Muscle of back (tissue), 3 donors: ENCODE measurements at regions not wholly inside any gene's neighbourhood (a gene's known extent, or its start where the extent isn't known, plus 50 kb on each side); places are given as distances from the start of the nearest gene placed in this dataset.
"Not testable (repeated sequence)": the region's sequence is repeated elsewhere in the genome, so short reads cannot be mapped to it uniquely, and the experiment has no call there.

Experiments
- DNase-seq, 3 donors: peaks; one replicate each; pipeline versions ENCODE4 v3.0.0 to v3.0.0-alpha.2; 2013

GRCh38 chr1:67528141-67528540 is 97.9 kb upstream of the SERBP1 start:
- DNase-seq: no peak

GRCh38 chr1:67530071-67530470 is 99.9 kb upstream of the SERBP1 start:
- no peak for DNase-seq

- DNase-seq: peak; percentile 76 to 89 (median 83)
Observed at GRCh38 chr1:67532452-67533216, 102.4 kb upstream of the SERBP1 start.

DNA sequence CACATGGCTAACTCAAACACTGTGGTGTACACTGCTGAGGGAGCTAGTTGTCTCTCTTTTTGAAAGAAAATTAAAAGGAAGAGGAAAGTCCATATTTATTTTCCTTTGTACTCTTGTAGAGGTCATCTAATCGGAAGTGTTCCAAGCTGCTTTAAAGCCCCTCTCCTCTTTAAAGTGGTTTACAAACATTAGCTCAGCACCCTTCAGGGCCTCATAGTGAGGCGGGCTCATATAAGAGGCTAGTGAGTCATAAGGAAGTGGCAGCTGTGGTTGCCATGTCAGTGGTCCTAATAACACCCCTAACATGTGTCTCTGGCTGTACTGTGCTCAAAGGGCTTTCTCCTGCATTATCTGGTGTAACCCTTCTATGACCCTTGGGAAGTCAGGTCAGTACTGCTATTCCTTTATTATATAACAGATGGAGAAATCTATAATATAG is 104.4 kb upstream of the SERBP1 start:
- DNase-seq: no peak

DNA sequence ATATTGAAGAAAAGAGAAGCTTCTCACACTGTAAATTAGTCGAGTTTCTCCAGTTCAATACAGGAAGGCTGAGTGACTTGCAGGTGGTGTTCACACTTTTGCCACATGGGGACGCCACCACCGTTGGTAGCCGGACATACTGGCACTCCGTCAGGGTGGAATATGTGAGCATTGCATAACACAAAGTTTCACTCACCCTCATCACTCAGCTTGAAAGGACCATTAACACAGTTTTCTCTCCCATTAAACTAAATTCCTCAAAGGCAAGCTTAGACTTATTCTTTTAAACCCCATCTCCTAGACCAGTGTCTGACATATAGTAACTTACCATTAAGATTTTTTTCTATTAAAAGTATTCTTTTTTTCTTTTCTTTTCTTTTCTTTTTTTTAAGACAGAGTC is 105.3 kb upstream of the SERBP1 start:
- DNase-seq: peak; percentile 63 to 83 (median 76)

GRCh38 chr1:67536957-67537666 is 106.9 kb upstream of the SERBP1 start:
- peak in 1 of 3 donors; percentile 38 for DNase-seq

- DNase-seq: no peak
Observed at GRCh38 chr1:67537667-67538018, 107.4 kb upstream of the SERBP1 start.

DNA sequence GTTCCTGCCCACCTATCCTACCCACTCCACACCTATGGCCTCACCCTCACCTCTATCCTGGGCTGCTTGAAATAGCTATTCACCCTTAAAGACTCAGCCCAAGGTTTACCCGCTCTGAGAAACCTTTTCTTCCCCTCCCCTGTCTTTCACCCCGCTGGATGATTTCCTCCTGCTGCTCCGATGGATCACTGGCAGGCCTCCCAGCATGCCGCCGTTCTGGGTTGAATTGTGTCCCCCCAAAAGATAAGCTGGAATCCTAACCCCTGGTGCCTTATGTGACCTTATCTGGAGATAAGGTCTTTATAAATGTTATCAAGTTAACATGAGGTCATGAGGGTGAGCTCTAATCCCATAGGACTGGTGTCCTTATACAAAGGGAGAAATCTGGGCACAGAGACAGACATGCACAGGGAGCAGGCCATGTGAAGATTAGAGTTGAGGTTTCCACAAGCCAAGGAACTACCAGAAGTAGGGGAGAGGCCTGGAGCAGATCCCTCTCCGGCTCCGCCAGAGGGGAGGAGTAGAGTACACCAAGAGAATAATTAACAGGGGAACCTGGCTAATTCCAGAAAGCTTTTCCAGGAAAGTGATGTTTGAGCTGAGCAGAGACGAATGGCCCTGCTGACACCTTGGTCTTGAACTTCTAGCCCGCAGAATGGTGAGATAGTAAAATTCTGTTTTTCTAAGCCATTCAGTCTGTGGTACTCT is 110.0 kb upstream of the SERBP1 start:
- no peak for DNase-seq

GRCh38 chr1:67540733-67541125 is 110.5 kb upstream of the SERBP1 start:
- DNase-seq: no peak

DNA sequence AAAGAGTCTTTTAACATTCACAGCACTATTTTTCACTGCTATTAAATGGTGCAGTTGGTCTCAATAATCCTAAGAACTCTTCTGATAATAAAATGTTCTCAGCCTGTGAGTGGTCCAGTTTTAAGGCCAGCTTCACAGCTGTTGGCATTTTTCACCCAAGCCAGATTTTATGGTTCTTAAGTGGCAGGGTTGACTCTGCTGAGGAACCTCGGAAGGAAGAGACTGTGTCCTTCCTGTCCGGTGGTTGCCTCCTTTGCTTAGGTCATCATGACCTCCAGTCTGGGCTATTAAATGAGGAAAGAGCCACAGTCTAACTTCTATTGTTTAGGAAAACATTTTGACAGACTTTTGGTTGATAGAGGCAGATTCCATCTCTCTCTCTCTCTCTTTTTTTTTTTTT is 112.5 kb upstream of the SERBP1 start:
- DNase-seq: no peak

- no peak for DNase-seq
Observed at GRCh38 chr1:67544921-67545320, 114.7 kb upstream of the SERBP1 start.

DNA sequence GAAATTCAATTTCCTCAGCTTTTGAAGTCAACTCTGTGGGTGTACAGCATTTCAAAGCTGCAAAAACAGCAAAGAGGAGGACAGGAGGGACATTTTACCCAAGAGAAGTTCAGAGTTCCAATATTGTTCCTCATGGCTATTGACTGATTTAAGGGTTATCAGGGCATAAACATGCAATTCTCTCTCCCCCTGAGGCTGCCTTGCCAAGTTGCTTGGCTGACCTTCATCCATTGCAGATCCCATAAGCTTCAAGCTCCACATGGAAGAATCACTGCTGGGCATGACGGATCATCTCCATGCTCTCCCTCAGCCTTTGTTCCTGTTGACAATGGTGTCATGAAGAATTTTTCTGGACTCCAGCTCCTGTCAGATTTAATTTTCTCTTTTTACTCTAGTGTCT is 115.2 kb upstream of the SERBP1 start:
- no peak for DNase-seq

- DNase-seq: no peak
Observed at GRCh38 chr1:67551375-67551774, 121.2 kb upstream of the SERBP1 start.

GRCh38 chr1:67552336-67552759 is 122.1 kb upstream of the SERBP1 start:
- no peak for DNase-seq

DNA sequence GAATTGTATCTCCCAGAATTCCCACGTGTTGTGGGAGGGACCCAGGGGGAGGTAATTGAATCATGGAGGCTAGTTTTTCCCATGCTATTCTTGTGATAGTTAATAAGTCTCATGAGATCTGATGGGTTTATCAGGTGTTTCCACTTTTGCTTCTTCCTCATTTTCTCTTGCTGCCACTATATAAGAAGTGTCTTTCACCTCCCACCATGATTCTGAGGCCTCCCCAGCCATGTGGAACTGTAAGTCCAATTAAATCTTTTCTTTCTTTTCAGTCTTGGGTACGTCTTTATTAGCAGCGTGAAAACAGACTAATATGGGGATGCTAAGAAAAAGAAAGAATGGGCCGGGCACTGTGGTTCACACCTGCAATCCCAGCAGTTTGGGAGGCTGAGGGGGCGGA is 124.0 kb upstream of the SERBP1 start:
- not testable (repeated sequence) for DNase-seq

DNA sequence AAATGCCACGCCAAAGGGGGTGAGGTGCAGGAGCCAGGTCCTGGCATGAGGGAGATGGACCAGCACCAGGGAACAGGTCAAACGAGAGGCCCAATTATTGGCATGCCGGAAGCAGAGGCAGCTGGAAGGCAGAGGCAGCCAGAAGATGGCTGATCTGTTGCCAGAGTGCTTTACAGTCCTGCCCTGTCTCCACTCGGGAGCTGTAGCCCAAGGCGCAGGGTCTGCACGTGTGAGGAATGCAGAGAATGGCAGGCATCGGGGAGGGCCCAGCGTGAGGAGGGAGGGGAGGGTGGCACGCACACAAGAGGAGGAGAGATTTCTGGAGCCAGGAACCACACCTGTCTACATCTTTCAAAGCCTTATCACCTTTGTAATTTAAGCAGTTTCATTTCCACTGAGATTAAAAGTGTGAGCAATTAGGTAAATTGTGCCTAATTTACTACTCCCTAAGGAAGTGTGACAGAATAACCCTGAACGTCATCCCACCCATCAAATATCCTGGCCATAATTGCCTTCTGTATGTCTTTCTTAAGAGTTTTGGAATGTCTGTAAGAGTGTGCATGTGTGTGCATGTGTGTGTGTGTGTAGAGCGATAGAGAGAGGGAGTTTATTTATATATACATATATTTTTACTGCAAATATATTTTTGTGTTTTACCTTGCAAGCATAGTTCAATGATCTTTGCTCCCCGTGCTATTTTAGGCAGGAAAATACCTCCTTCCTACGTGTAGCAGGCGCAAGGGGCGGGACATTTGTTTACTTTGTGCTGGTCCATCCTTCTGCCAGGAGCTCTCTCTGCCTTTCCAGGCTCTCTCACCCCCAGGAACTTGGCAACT is 125.5 kb upstream of the SERBP1 start:
- DNase-seq: no peak

GRCh38 chr1:67556297-67556900 is 126.2 kb upstream of the SERBP1 start:
- no peak for DNase-seq

GRCh38 chr1:67557696-67558448 is 127.1 kb upstream of the GADD45A start:
- peak in 1 of 3 donors; percentile 66 for DNase-seq

GRCh38 chr1:67558449-67559193 is 126.4 kb upstream of the GADD45A start:
- DNase-seq: no peak

DNA sequence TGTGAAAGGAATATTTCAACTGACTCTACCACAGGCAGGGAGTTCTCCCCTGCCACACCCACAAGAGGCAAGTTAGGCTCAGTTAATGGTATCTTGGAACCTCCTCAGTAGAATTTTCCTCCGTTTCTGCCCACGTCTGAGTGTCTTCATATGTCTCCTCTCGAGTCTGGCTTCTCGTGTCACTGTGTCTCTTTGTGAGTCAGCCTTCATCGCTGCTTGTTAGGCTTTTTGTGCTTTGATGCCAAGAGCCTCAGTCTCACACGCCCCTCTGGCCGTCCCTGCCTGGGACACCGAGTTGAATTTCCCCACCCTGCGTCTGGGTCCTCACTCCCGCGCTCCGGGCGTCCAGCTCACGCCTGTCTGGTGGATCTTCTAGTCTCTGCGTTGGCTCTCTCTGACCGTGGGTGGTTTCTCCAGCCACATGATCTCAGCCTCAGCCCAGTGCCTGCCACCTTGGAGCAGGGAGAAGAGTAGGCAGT is 125.7 kb upstream of the GADD45A start:
- peak in 1 of 3 donors; percentile 64 for DNase-seq
